ENCODE measurements at regions not wholly inside any gene's neighbourhood (a gene's known extent, or its start where the extent isn't known, plus 50 kb on each side); places are given as distances from the start of the nearest gene placed in this dataset.

- TF ChIP-seq POLR2A (IDR thresholded peaks at IDR 0.05) (no peak), CTCF (IDR thresholded peaks at IDR 0.05 in 8 of 11, conservative IDR thresholded peaks at IDR 0.05 in 3 of 11) (no peak), POLR2AphosphoS5 (IDR thresholded peaks at IDR 0.05) (no peak)
These were observed 815.5 kb upstream of the ADGRL4 start for GRCh38 chr1:79822053-79822452.
